ENCODE measurements at regions not wholly inside any gene's neighbourhood (a gene's known extent, or its start where the extent isn't known, plus 50 kb on each side); places are given as distances from the start of the nearest gene placed in this dataset.

DNA sequence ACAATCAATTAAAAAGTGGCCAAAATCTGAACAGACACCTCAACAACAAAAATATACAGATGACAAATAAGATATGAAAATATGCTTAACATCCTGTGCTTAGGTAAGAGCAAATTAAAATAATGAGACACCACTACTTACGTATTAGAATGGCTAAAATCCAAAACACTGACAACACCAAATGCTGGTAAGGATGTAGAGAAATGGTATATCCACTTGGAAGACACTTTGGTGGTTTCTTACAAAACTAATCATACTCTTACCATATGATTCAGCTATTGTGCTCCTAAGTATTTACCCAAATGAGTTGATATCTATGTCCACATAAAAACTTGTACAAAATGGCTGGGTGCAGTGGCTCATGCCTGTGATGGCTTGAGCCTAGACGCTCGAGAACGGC, 51.7 kb upstream of the ZNF599 start:
- ChIA-PET CTCF (no interaction called here), POLR2A (no interaction called here)
- peaks cover 0 to 21% (median 7%) of the 10 kb centered on the region in 5 experiments for H3K9me3 ChIP-seq (ENCODE audit: control extremely low read depth in 1 of 5, control insufficient read depth in 4 of 5, insufficient read depth in 2 of 5, low read depth in 1 of 5, low read length in 4 of 5)
- H3K27ac ChIP-seq (ENCODE audit: insufficient read depth in 1 of 2, low read depth in 1 of 2, low read length in 2 of 2, poor library complexity in 1 of 2, severe bottlenecking in 2 of 2), result no peak overlapping the region
- H3K4me1 ChIP-seq (ENCODE audit: control extremely low read depth in 1 of 4, control insufficient read depth in 4 of 4, insufficient read depth in 4 of 4, low read length in 3 of 4), result no peaks in the 10 kb centered on the region
- 96% methylated on average over 3 of the region's 4 CpGs for WGBS (ENCODE audit: insufficient coverage)
- H3K27me3 ChIP-seq (replicated peaks in 2 of 5; ENCODE audit: control insufficient read depth in 4 of 5, insufficient read depth in 5 of 5, low read length in 4 of 5), result no peaks in the 10 kb centered on the region
- peaks cover 0 to 2% (median 0%) of the 10 kb centered on the region in 4 experiments for H3K36me3 ChIP-seq (ENCODE audit: control insufficient read depth in 4 of 4, insufficient read depth in 4 of 4, low read length in 3 of 4)
- no peak overlapping the region for H3K4me3 ChIP-seq (ENCODE audit: control insufficient read depth in 1 of 7, extremely low read depth in 1 of 7, insufficient read depth in 4 of 7, low read depth in 2 of 7, low read length in 6 of 7)
- DNase-seq, result no peak

All from common myeloid progenitor, CD34-positive (primary cell).